ENCODE measurements at regions not wholly inside any gene's neighbourhood (a gene's known extent, or its start where the extent isn't known, plus 50 kb on each side); places are given as distances from the start of the nearest gene placed in this dataset.
A peak's percentile ranks its signal among the peaks of the same experiment; 100 is the strongest.

DNA sequence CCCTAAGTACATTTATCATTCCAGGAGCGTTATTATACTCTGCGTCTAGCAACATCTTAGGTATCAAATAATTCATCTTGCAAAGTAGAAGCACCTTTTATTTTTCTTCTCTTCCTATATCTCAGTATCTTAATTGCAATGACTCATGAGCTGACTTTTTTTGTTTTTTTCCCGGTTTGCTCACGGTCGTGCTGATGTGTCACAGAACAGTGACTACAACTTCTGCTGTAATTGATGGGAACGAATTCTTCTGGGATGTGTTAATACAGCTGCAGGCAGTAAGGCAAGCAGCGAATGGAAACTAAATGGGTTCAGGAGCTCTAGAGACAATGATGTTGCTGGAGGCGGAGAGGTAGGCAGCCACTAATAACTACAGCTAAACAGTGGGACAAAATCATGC, 89.8 kb upstream of the TMPRSS15 start:
- Histone ChIP-seq H3K27me3 (replicated peaks in 1 of 7) (no peaks in the 10 kb centered on the region), H3K27ac (no peak overlapping the region), H3K4me1 (no peaks in the 10 kb centered on the region), H3K4me3 (no peak overlapping the region), H3K36me3 (no peaks in the 10 kb centered on the region), H3K9me3 (no peaks in the 10 kb centered on the region)
- WGBS, 5 donors = 69 to 85% (median 82%) methylated on average over 8 of the region's 8 CpGs
- TF ChIP-seq POLR2A (IDR thresholded peaks at IDR 0.05) (no peak), POLR2AphosphoS5 (IDR thresholded peaks at IDR 0.05) (no peak)
- TF ChIP-seq, protein P1, sequence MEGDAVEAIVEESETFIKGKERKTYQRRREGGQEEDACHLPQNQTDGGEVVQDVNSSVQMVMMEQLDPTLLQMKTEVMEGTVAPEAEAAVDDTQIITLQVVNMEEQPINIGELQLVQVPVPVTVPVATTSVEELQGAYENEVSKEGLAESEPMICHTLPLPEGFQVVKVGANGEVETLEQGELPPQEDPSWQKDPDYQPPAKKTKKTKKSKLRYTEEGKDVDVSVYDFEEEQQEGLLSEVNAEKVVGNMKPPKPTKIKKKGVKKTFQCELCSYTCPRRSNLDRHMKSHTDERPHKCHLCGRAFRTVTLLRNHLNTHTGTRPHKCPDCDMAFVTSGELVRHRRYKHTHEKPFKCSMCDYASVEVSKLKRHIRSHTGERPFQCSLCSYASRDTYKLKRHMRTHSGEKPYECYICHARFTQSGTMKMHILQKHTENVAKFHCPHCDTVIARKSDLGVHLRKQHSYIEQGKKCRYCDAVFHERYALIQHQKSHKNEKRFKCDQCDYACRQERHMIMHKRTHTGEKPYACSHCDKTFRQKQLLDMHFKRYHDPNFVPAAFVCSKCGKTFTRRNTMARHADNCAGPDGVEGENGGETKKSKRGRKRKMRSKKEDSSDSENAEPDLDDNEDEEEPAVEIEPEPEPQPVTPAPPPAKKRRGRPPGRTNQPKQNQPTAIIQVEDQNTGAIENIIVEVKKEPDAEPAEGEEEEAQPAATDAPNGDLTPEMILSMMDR (IDR thresholded peaks at IDR 0.05 in 8 of 11, conservative IDR thresholded peaks at IDR 0.05 in 3 of 11) = no peak
- DNase-seq = no peak
- intact Hi-C loops (cut with DNase I; ENCODE audit: low total_unique reads) = no loop called here

DNA sequence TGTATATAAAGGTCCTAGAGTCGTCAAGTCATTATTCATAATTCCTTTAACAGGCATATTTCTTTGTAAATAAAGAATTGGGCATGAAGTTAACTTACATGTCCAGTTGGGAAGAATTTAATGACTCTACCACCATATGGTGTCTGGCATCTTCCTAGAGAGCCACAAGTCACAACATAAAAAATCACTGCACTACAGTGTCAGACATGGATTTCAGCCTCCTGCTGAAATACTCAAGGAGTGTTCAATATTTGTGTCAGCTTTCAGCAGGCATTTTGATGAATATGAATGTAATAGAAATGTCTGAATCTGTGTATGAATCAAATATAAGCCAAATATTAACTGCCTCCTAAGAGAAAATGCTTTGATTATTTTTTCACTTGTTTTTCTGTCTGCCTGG, 91.9 kb upstream of the TMPRSS15 start:
- no peak overlapping the region for H3K4me3 ChIP-seq
- no peaks in the 10 kb centered on the region for H3K27me3 ChIP-seq (replicated peaks in 1 of 7)
- no peaks in the 10 kb centered on the region for H3K4me1 ChIP-seq
- 66 to 82% (median 75%) methylated on average over 1 of the region's 1 CpG for WGBS, 5 donors
- H3K9me3 ChIP-seq = no peaks in the 10 kb centered on the region
- H3K36me3 ChIP-seq = no peaks in the 10 kb centered on the region
- DNase-seq = no peak
- H3K27ac ChIP-seq = no peak overlapping the region
- no peak for TF ChIP-seq POLR2AphosphoS5 (IDR thresholded peaks at IDR 0.05)
- TF ChIP-seq, protein P1 (IDR thresholded peaks at IDR 0.05 in 8 of 11, conservative IDR thresholded peaks at IDR 0.05 in 3 of 11) = no peak
- no peak for TF ChIP-seq POLR2A (IDR thresholded peaks at IDR 0.05)
- intact Hi-C loops (cut with DNase I; ENCODE audit: low total_unique reads) = no loop called here

DNA sequence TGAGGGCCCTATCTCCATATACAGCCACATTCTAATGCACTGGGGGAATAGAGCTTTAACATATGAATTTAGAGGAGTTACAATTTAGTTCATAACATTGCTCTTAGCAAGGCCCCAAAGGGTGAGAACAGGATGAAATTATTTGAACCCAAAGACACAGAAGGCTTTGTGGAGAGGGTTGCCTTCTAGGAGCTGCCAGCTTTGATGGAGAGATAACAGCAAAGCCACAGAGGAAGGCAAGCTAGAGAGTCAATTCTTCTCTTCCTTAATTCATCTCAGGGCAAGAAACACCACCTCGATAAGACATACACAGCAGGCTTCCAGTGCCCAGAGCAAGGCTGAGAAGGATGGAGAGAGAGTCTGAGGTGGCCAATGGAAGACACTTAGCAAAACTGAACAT, 94.8 kb upstream of the TMPRSS15 start:
- Histone ChIP-seq H3K27me3 (replicated peaks in 1 of 7) (peaks cover 0 to 3% (median 0%) of the 10 kb centered on the region in 7 donors), H3K4me3 (no peak overlapping the region), H3K9me3 (peaks cover 0 to 8% (median 0%) of the 10 kb centered on the region in 8 donors), H3K27ac (no peak overlapping the region), H3K4me1 (no peaks in the 10 kb centered on the region), H3K36me3 (no peaks in the 10 kb centered on the region)
- WGBS, 5 donors = 13 to 48% (median 29%) methylated on average over 1 of the region's 1 CpG
- no peak for DNase-seq
- TF ChIP-seq, protein P1 (IDR thresholded peaks at IDR 0.05 in 8 of 11, conservative IDR thresholded peaks at IDR 0.05 in 3 of 11) = no peak
- TF ChIP-seq POLR2AphosphoS5 (IDR thresholded peaks at IDR 0.05) (no peak), POLR2A (IDR thresholded peaks at IDR 0.05) (no peak)
- intact Hi-C loops (cut with DNase I; ENCODE audit: low total_unique reads) = no loop called here

DNA sequence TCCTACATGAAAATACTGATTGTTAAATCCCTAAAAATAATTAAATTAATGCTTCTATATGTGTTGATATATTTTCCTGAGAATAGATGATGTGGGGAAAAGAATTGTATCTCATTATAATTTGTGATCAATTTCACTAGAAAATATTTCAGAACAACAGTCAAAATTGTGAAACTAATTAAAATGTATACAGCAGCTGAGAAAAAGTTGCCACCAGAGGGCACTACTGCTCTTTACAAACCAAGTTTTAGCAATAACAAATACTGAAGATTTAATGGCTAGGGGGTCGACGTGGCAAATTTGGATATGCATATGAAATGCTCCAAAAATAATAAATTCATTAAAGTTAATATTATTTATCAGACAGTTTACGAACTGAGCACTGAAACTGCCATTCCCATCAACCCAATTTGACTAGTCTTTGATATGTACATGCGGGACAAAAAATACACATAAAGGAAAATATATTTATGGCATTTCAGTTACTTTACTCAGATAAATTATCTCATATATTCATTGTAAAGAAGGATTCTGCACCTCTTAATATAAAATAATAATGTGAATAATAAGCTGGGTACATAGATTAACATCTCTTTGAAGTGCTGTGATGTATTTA, 96.3 kb upstream of the TMPRSS15 start:
- no peak overlapping the region for H3K4me3 ChIP-seq
- 33 to 35% (median 33%) methylated on average over 4 of the region's 4 CpGs for WGBS, 5 donors
- H3K27me3 ChIP-seq (replicated peaks in 1 of 7) = peaks cover 0 to 3% (median 0%) of the 10 kb centered on the region in 7 donors
- no peaks in the 10 kb centered on the region for H3K4me1 ChIP-seq
- intact Hi-C loops (cut with DNase I; ENCODE audit: low total_unique reads) = no loop called here
- no peak for TF ChIP-seq POLR2A (IDR thresholded peaks at IDR 0.05)
- TF ChIP-seq POLR2AphosphoS5 (IDR thresholded peaks at IDR 0.05) = no peak
- TF ChIP-seq, protein P1 (IDR thresholded peaks at IDR 0.05 in 8 of 11, conservative IDR thresholded peaks at IDR 0.05 in 3 of 11) = peak in 9 of 11 experiments; percentile 12 to 56 (median 47)
- H3K27ac ChIP-seq = no peak overlapping the region
- H3K9me3 ChIP-seq = peaks cover 0 to 19% (median 5%) of the 10 kb centered on the region in 8 donors
- DNase-seq = no peak
- H3K36me3 ChIP-seq = no peaks in the 10 kb centered on the region
